IPS DF 19.7 (cell line): ENCODE measurements at regions not wholly inside any gene's neighbourhood (a gene's known extent, or its start where the extent isn't known, plus 50 kb on each side); places are given as distances from the start of the nearest gene placed in this dataset.
"Not testable (repeated sequence)": the region's sequence is repeated elsewhere in the genome, so short reads cannot be mapped to it uniquely, and the experiment has no call there.

Source experiments
- DNase-seq: peaks from one replicate; pipeline ENCODE4 v3.0.0-alpha.2; 2013; ENCODE audit warnings: low read depth, low spot score

DNA sequence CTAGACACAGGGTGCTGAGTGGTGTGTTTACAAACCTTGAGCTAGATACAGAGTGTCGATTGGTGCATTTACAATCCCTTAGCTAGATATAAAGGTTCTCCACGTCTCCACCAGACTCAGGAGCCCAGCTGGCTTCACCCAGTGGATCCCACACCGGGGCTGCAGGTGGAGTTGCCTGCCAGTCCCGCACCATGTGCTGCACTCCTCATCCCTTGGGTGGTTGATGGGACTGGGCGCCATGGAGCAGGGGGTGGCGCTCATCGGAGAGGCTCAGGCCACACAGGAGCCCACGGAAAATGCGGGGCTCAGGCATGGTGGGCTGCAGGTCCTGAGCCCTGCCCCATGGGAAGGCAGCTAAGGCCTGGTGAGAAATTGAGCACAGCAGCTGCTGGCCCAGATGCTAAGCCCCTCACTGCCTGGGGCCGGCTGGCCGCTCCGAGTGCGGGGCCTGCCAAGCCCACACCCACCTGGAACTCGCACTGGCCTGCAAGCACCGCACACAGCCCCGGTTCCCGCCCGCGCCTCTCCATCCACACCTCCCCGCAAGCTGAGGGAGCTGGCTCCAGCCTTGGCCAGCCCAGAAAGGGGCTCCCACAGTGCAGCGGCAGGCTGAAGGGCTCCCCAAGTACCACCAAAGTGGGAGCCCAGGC lies 418.4 kb downstream of the KIF20B start:
- DNase-seq, result not testable (repeated sequence)

DNA sequence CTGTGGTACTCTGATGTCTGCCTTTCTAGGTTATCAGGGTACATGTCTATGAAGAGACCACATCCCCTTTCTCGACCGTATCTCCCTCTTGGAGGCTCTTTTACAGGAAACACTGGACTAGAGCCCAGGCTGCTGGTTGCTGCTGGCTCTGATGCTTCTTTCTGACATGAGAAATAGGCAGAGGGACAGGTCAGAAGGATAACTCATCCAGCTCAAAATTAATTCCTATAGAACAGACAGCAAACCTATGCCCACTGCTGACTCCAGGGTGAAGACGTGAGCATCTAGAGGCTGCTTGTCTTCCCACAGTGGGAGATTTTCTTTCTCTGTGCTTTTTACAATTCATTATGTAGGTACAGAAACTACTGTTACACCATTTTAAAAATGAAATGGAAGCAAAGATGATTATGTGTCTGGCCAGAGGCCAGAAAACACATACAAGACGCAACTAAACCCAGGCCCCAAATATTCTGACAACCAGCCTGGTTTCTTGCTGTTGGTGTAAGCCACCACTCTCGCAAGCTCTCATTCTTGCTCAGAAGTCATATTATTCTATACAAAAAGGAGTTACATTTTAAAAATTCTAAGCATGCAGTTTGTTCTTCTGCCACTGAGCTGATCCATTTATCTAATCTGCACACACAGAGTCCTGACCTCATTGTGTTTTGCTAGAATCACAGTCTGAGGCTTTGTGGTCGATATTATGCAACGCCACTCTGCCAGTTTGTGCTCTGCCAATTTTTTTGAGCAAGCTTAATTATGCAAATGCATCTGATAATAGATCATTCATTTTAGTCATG lies 424.3 kb downstream of the KIF20B start:
- no peak for DNase-seq

GRCh38 chr10:90126256-90126595 lies 424.8 kb downstream of the KIF20B start:
- no peak for DNase-seq

- no peak for DNase-seq
These were observed 429.1 kb downstream of the KIF20B start for GRCh38 chr10:90130321-90131086.

DNA sequence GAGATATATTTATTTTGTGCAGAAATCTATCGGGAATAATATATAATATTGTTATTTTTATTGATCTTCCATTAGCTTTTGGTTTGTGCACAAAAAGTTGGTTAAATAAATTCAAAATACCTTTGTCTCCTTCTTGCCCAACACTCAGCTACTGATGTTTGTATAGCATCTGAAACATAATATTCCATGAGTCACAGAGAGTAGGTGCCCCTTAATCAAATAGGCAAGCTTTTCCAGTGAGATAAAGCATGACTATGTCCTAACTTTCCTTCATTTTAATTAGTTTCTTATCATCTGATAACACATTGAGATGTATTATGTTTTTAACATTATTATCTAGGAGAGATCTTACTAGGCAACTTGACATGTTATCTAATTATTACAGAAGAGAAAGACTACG lies 432.2 kb downstream of the KIF20B start:
- DNase-seq, result no peak

DNA sequence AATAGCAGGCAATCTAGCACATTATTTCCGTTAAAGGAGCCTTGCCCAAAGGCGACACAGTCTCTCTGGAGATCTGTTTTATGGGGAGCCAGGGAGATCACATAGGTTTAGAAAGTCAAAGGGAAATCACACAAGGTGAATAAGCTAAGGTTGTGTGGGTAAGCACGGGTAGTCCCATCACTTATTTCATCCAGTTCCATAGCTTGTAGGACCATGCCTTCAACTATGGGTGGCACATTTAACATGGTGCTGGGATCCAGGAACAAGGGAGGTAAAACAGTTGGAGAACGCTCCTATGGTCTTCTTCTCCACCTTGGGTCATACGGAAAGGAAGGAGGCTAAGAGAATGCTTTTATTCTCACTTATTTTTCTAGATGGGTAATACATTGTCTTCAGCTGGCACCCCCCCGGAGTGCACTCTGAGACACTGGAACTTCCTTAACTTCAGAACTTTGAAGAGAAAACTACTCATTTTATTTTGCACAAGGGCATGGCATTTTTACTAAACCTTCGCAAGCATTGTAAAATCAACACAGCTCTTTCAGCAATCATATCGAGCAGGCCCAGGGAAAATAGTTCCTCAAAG lies 435.4 kb downstream of the KIF20B start:
- DNase-seq, result no peak

DNA sequence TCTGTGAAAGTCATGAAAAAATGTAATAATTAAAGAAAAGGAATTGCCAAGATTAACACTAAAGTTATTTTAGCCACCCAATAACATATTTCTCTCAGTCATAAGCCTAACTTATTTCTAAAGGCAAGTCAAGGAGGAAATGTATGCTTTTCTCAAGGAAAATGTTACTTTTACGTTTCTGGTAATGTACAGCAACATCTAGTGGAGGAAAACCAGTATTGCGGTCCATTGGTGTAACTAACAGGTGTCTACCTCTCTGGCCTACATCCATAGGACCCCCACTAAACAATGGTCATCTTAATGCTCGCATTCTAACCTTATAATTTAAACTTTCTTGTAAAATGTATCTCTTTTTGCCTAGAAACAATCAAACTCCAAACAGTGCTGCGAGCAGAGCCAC lies 437.5 kb downstream of the KIF20B start:
- DNase-seq, result no peak

DNA sequence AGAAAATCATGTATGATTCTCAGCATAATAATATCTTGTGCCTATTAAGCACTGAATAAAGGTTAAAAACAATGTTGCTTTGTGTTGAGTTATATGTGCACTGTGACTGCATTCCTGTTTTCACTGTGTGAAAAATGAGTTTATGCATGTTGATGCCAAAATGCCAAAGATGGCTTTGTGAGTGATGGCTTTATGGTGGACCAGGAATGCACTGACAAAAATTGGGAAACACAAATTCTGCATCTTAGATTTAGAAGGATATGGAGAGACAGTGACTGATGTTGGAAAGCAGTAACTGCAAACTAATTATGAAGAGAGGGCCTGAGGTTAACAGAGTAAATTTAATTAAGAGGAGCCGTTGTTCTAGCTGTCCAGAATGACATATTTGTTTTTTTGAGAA lies 440.4 kb downstream of the KIF20B start:
- no peak for DNase-seq

DNA sequence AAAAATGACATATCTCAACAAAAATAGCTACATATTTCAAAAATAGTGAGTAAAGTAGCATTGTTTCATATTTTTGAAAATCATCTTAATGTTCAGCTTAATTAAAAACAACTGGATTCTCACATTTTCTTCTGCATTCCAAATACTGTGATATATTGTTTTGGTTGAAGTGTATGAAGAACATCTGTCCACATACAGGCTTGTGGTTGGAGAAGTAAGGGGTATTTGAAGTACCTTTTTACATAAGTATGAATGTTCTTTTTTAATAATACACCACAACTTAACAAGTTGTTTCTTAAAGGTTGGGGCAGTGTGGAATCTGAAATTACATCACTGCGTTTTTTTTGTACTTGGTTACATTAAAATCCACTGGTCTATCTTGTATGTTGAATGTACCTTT lies 442.5 kb downstream of the KIF20B start:
- DNase-seq, result no peak

DNA sequence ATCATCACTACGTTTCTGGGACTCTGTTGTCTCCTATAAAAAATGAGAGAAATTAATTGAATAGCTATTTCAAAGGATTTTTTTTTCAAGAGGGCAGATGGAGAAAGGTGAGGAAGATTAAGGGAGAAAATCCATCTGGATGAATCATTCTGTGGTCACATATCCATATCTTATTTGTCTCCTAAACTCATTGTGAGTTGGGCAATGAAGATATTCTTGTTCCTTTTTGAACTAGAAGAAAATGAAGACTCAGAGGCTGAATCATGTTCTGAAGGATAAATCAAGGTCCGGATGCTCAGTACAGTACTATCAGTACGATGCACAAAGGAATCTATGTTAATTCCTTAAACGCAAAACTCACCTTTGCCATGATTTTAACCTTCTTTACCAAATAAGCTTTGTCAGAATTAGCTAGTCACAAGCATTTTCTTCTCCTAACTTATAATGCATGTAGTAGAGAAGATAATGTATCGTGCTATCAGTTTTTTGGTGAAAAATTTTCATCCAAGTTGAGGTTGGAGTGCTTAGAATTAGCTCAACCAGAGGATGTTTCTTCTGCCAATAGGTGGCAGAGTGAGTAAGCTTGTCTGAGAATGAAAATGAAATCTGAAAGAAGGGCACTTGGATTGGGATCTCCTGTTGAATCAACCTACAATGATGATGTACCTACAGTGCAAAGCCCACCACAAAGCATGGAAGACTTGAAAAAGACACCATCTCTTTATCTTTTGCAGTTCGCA lies 446.9 kb downstream of the KIF20B start:
- DNase-seq, result no peak

DNA sequence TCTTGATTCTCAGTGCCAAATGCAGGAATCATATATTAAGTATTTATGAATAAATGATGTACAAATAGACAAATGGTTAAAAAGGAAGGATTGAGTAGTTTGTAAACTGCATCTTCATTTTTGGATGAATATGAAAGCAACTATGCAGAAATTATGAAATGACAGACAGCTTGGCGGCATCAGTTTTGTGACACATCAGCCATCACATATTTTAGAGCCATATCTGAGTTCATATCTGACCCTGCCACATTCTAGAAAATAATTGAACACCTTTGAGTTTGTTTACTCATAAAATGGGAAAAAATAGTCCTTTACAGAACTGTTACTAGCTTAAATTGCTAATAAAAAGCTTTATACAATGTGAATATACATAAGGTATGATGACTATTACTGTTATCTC lies 448.2 kb downstream of the KIF20B start:
- no peak for DNase-seq

- no peak for DNase-seq
These were observed 461.0 kb downstream of the KIF20B start for GRCh38 chr10:90162271-90162853.

DNA sequence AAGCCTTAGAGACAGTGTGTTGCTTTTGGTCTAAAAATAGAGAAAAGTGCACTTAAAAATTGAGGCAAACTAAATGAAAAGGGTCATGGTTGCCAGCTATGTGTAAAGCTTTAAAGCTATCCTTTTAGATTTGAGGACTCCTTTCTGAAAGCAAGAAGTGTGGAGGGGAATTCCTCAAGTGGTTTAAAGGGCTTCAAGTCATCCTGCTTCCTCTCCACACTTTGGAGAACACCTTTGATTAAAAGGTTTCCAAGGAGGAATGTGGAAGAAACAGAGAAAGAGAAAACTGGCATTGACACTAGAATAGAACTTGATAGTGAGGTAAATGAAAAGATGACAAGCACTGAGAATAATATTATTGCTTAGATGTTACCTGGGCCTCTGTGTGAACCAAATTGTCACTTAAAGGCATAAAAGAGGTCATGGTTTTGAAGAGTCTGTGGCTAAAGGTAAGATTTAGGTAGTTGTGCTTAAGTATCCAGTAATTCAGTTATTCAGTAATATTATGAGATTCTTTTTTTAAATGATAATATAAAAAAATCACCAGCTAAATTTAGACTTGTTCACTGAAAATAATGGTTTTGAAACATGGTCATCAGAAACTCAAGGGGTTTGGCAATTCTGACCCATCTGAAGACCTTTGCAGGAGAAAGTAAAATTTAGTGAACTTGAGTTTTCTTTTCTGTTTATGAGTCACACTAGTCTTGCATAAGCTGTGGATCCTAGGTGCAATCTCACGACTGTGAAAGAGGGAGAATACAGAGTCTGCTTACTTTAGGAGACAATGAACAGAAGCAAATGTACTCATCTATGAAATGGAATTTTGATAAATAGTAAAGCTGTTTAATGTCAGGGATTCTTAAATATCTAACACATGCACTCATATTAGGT lies 466.0 kb downstream of the KIF20B start:
- DNase-seq, result no peak

GRCh38 chr10:90168244-90168643 lies 466.9 kb downstream of the KIF20B start:
- no peak for DNase-seq

DNA sequence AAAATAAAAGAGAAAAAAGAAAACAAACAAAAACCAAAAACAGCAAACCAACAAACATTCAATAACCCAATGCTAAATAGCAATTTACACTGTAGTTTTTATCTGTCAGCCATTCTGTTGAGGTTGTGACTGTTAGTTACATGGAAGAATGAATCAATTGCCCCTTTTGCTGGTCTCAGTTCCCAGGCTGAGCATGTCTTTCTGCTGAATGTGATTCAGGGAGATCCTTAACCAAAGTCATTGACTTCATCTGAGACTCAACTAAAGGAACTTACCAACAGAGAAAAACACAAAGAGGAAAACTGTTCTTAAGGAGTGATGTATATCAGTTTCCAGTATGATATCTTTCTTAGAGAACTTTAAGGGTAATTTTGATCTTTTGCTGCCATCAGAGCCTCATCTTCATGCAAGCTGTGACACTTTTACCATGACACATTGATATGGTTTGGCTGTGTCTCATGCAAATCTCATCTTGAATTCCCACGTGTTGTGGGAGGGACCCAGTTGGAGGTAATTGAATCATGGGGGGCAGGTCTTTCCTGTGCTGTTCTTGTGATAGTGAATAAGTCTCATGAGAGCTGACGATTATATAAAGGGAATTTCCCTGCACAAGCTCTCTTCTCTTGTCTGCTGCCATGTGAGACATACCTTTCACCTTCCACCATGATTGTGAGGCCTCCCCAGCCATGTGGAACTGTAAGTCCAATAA lies 469.8 kb downstream of the KIF20B start:
- DNase-seq, result no peak

DNA sequence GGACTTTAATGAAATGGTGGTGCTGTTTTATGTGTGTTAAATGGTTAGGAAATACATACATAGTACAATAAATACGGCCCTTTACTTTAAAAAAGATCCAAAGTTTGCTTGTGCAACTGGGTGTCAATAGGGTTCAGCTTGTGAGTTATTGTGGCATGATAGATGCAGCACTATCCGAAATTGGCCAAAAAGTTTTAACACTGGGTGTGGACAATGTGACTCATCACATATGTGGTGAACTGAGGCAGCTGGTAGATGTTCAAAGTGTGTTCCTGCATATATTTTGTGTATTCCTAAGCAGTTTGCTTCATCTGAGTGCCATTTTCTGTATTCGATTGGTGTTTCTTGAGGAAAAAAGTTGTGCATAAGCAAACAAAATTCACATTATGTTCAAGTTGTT lies 473.1 kb downstream of the KIF20B start:
- no peak for DNase-seq

DNA sequence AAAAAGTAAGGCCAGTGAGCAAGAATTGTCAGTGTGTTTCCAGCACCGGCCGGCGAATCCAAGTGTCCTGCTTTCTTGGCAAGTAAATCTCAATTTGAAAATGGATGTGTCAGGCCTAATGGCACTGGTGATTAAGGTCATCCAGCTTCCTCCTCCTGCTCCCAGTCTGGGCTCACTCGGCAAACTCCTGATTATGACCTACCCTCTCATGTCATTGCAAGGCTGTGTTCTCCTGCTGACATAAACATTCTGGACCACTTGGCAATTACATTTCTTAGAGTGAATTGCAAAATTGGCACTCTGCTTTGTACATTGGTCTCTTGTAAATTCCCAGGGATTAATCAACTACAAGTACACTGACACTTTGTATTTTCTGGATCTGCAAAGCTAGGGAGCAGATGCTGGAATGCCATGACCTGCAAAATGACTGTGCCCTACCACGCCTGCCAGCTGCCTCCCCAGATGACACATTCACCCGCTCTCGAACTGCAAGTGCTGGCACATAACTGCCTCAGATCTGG lies 473.8 kb downstream of the KIF20B start:
- DNase-seq, result no peak

DNA sequence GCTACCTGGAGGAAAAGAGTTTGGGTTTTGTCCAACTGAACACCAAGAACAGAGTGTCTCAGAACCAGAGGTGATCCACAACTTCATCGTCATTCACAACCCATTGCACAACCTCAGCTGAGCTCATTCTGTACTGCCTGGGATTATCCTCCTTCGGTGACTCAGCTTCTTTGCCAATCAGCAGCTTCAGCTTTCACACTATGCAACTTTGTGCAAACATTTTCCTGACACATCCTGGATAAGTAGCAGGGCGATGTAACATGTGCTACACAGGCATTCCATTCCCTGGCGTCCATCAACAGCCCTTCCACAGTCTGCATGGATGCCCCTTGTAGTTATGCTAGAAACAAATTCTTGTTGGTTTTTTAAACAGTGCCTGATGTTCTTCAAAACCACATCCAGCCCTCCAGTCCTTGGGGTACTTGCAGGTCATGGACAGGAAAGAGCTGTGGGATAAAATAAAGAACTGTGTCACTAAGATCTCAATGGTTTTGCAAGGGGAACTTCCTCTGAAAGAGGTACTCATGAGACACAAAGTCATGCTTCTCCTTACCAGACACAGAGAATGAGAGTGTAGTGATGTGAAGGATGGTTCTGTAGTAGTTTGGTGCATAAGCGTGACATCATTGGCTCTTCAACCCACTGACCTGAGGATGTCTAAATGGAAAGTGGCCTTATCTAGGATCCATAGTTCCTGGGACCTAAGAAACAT lies 478.5 kb downstream of the KIF20B start:
- DNase-seq, result no peak
